ENCODE measurements at regions not wholly inside any gene's neighbourhood (a gene's known extent, or its start where the extent isn't known, plus 50 kb on each side); places are given as distances from the start of the nearest gene placed in this dataset.

DNA sequence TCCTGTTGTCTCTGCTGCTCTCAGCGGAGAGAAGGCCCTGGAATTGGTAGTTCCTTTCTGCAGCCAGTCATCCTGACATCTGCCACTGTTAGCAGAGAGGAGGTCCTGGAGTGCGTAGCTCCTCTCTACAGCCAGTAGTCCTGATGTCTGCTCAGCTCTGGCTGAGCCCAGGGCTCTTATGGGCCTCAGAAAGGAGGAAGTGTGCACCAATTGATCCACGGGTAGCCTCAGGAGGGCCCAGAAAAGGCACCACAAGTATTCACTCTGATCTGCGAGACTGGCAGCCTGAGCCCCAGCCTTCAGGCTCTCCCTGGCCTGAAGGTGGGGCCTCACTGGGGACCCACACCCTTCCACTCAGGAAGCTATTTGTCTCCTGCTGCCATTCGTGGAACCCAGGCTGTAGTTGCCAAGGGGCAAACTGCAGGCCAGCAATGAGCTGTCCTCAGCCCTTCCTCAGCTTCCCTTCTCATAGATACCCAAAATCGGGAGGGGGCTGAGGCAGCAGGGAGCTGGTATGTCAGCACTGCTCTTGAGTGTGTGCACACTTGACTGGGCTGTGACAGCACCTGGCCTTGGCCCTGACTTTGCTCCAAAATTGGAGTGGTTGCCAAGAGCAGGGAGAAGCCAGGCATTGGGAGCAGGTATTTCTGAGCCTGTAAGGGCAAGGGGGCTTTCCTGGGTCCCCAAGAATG lies 1049.5 kb upstream of the ACO1 start:
- TF ChIP-seq, protein P1, sequence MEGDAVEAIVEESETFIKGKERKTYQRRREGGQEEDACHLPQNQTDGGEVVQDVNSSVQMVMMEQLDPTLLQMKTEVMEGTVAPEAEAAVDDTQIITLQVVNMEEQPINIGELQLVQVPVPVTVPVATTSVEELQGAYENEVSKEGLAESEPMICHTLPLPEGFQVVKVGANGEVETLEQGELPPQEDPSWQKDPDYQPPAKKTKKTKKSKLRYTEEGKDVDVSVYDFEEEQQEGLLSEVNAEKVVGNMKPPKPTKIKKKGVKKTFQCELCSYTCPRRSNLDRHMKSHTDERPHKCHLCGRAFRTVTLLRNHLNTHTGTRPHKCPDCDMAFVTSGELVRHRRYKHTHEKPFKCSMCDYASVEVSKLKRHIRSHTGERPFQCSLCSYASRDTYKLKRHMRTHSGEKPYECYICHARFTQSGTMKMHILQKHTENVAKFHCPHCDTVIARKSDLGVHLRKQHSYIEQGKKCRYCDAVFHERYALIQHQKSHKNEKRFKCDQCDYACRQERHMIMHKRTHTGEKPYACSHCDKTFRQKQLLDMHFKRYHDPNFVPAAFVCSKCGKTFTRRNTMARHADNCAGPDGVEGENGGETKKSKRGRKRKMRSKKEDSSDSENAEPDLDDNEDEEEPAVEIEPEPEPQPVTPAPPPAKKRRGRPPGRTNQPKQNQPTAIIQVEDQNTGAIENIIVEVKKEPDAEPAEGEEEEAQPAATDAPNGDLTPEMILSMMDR (IDR thresholded peaks at IDR 0.05 in 2 of 3, conservative IDR thresholded peaks at IDR 0.05 in 1 of 3; ENCODE audit: borderline replicate concordance in 1 of 3, insufficient read depth in 1 of 3, low read depth in 2 of 3, low read length in 2 of 3): no peak
- TF ChIP-seq, protein P2, sequence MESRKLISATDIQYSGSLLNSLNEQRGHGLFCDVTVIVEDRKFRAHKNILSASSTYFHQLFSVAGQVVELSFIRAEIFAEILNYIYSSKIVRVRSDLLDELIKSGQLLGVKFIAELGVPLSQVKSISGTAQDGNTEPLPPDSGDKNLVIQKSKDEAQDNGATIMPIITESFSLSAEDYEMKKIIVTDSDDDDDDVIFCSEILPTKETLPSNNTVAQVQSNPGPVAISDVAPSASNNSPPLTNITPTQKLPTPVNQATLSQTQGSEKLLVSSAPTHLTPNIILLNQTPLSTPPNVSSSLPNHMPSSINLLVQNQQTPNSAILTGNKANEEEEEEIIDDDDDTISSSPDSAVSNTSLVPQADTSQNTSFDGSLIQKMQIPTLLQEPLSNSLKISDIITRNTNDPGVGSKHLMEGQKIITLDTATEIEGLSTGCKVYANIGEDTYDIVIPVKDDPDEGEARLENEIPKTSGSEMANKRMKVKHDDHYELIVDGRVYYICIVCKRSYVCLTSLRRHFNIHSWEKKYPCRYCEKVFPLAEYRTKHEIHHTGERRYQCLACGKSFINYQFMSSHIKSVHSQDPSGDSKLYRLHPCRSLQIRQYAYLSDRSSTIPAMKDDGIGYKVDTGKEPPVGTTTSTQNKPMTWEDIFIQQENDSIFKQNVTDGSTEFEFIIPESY (IDR thresholded peaks at IDR 0.05; ENCODE audit: extremely low read depth, insufficient replicate concordance, low read length): no peak
- TF ChIP-seq POLR2A (IDR thresholded peaks at IDR 0.05; ENCODE audit: borderline replicate concordance, extremely low read depth, insufficient read depth, insufficient read length) (no peak), CEBPB (IDR thresholded peaks at IDR 0.05; ENCODE audit: low read depth) (no peak), EGR1 (IDR thresholded peaks at IDR 0.05; ENCODE audit: low read depth) (no peak), RAD21 (IDR thresholded peaks at IDR 0.05; ENCODE audit: low read depth) (no peak)
